Panc1 (cell line): ENCODE measurements at regions not wholly inside any gene's neighbourhood (a gene's known extent, or its start where the extent isn't known, plus 50 kb on each side); places are given as distances from the start of the nearest gene placed in this dataset.

Source experiments
- ATAC-seq: fragments of 200-7000 bp; cut with Tn5 transposase; 2 replicates; pipeline ENCODE4 v1.9.1; 2020; ENCODE audit warnings: mild to moderate bottlenecking, moderate library complexity
- BruUV-seq: library from RNA; stranded (reverse); fragments of 400-500 nt; replicated peaks from 2 replicates; lab custom pipeline; 2021; lab: Mats Ljungman, UMichigan
- CTCF ChIA-PET: fragments of 300-600 bp; sonication (Branson Sonifier 250); formaldehyde crosslinking; loops from one replicate; lab custom pipeline; 2022; ENCODE audit warnings: antibody characterized with exemption; lab: Charles Lee
- POLR2A ChIA-PET: fragments of 300-600 bp; sonication (Branson Sonifier 250); formaldehyde crosslinking; loops from one replicate; lab custom pipeline; 2022; ENCODE audit warnings: antibody characterized with exemption; lab: Charles Lee
- DNase-seq: peaks from one replicate; pipeline ENCODE4 v3.0.0-alpha.2; 2010; ENCODE audit warnings: low read depth, low spot score
- H3K27ac ChIP-seq: 2 replicates; pipeline ENCODE4 v1.5.1; 2011; ENCODE audit warnings: mild to moderate bottlenecking, low read length, inconsistent platforms
- H3K27me3 ChIP-seq: fragments of 200-500 bp; sonication (Bioruptor generic); 2 replicates; pipeline ENCODE4 v1.6.0; 2014; ENCODE audit warnings: low read length, inconsistent platforms; ENCODE audit not compliant: control insufficient read depth, insufficient read depth
- H3K36me3 ChIP-seq: fragments of 200-500 bp; sonication (Bioruptor generic); 2 replicates; pipeline ENCODE4 v1.5.1; 2014; ENCODE audit warnings: inconsistent platforms, mild to moderate bottlenecking, low read length, moderate library complexity; ENCODE audit not compliant: control insufficient read depth, insufficient read depth
- H3K4me1 ChIP-seq: 2 replicates; pipeline ENCODE4 v1.5.1; 2011; ENCODE audit warnings: inconsistent platforms, mild to moderate bottlenecking, low read length, moderate library complexity; ENCODE audit not compliant: control insufficient read depth, insufficient read depth
- H3K4me3 ChIP-seq, 2 experiments: 2 replicates each; pipeline ENCODE4 v1.5.1; 2011 to 2012; ENCODE audit warnings: low read depth in 2 of 2, low read length in 2 of 2, mild to moderate bottlenecking in 2 of 2, inconsistent platforms in 1 of 2, moderate library complexity in 1 of 2
- H3K9me3 ChIP-seq: fragments of 200-500 bp; sonication (Bioruptor generic); 2 replicates; pipeline ENCODE4 v1.5.1; 2014; ENCODE audit warnings: low read depth, mild to moderate bottlenecking, inconsistent platforms, low read length, moderate library complexity; ENCODE audit not compliant: control insufficient read depth, insufficient read depth
- POLR2AphosphoS5 ChIP-seq: IDR thresholded peaks from 2 replicates; pipeline ENCODE4 v1.6.1; 2012; ENCODE audit warnings: mild to moderate bottlenecking, low read depth, low read length, moderate library complexity
- SIN3A ChIP-seq: IDR thresholded peaks from 2 replicates; pipeline ENCODE4 v1.6.1; 2012; ENCODE audit warnings: low read depth, mild to moderate bottlenecking, low read length, moderate library complexity, borderline replicate concordance; ENCODE audit not compliant: insufficient read depth
- TCF7L2 ChIP-seq: IDR thresholded peaks from 2 replicates; pipeline ENCODE4 v1.6.1; 2011; ENCODE audit warnings: mild to moderate bottlenecking, low read depth, low read length, inconsistent platforms
- in situ Hi-C: cut with HindIII; loops from 2 replicates; pipeline ENCODE4 v1.10.0; 2016; ENCODE audit warnings: low sequenced_read_pairs, low pct_unique_long_range_greater_than_20kb
- intact Hi-C: fragments of 100-400 bp; cut with micrococcal nuclease; formaldehyde crosslinking; loops from one replicate; pipeline ENCODE4 v1.10.0; 2022; ENCODE audit not compliant: unreplicated experiment
- TF ChIP-seq, protein P1 (sequence below): fragments of 450-650 bp; IDR thresholded peaks from 2 replicates; pipeline ENCODE4 v1.5.1; 2017; ENCODE audit warnings: mild to moderate bottlenecking
- TF ChIP-seq, protein P2 (sequence below), 2 experiments: IDR thresholded peaks; 2 replicates each; pipeline ENCODE4 v1.6.1; 2011 to 2012; ENCODE audit warnings: low read depth in 2 of 2, control low read depth in 1 of 2, low read length in 1 of 2, mild to moderate bottlenecking in 1 of 2, moderate library complexity in 1 of 2; ENCODE audit not compliant: insufficient read depth in 1 of 2

DNA sequence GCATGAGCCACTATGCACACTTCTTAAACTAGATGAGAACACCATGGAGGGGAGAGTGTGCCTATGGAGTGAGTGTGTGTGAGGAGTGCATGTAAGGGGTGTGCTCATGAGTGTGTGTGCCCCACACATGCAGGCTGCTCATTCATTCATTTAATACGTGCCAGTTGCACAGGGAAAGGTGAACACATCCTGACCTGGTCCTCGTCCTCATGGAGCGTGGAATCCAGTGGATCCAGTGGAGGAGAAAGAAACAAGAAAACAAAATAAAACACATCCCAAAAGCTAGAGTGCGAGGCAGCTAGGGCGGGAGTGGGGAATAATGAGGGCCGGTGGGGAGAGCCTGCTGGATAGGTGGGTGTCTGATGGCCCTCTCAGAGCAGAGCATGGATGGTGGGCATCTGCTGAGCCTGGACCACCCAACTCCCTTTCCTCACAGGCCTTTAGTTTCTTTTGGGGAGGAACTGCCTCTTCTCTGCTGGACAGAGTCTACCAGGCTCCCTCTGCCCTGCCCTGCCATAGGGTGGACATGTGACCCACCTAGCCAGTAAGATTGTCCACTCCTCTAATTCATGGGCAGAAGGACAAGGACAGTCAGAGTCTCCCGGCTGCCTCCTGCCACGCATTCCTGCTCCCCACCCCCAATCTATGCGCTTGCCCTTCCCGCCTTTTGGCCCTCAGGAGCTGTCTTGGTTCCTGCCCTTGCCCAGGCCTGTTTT is 204.3 kb downstream of the RAB11FIP4 start:
- H3K9me3 ChIP-seq = no peaks in the 10 kb centered on the region
- no peak overlapping the region for H3K4me3 ChIP-seq
- in situ Hi-C loops = no loop called here
- no peaks in the 10 kb centered on the region for H3K27me3 ChIP-seq
- no TSS peak for BruUV-seq
- ATAC-seq (peak; percentile 28; the same call in 1 of the 2 replicates), DNase-seq (no peak)
- CTCF ChIA-PET = no interaction called here
- no peaks in the 10 kb centered on the region for H3K36me3 ChIP-seq
- TF ChIP-seq, protein P1, sequence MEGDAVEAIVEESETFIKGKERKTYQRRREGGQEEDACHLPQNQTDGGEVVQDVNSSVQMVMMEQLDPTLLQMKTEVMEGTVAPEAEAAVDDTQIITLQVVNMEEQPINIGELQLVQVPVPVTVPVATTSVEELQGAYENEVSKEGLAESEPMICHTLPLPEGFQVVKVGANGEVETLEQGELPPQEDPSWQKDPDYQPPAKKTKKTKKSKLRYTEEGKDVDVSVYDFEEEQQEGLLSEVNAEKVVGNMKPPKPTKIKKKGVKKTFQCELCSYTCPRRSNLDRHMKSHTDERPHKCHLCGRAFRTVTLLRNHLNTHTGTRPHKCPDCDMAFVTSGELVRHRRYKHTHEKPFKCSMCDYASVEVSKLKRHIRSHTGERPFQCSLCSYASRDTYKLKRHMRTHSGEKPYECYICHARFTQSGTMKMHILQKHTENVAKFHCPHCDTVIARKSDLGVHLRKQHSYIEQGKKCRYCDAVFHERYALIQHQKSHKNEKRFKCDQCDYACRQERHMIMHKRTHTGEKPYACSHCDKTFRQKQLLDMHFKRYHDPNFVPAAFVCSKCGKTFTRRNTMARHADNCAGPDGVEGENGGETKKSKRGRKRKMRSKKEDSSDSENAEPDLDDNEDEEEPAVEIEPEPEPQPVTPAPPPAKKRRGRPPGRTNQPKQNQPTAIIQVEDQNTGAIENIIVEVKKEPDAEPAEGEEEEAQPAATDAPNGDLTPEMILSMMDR = no peak
- no peak for TF ChIP-seq POLR2AphosphoS5
- TF ChIP-seq, protein P2, sequence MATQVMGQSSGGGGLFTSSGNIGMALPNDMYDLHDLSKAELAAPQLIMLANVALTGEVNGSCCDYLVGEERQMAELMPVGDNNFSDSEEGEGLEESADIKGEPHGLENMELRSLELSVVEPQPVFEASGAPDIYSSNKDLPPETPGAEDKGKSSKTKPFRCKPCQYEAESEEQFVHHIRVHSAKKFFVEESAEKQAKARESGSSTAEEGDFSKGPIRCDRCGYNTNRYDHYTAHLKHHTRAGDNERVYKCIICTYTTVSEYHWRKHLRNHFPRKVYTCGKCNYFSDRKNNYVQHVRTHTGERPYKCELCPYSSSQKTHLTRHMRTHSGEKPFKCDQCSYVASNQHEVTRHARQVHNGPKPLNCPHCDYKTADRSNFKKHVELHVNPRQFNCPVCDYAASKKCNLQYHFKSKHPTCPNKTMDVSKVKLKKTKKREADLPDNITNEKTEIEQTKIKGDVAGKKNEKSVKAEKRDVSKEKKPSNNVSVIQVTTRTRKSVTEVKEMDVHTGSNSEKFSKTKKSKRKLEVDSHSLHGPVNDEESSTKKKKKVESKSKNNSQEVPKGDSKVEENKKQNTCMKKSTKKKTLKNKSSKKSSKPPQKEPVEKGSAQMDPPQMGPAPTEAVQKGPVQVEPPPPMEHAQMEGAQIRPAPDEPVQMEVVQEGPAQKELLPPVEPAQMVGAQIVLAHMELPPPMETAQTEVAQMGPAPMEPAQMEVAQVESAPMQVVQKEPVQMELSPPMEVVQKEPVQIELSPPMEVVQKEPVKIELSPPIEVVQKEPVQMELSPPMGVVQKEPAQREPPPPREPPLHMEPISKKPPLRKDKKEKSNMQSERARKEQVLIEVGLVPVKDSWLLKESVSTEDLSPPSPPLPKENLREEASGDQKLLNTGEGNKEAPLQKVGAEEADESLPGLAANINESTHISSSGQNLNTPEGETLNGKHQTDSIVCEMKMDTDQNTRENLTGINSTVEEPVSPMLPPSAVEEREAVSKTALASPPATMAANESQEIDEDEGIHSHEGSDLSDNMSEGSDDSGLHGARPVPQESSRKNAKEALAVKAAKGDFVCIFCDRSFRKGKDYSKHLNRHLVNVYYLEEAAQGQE (IDR thresholded peaks at IDR 0.05; ENCODE audit: insufficient read depth in 1 of 2, low read depth in 2 of 2, low read length in 1 of 2) = peak in 1 of 2 experiments; percentile 33; a peak in 1 of 4 replicates
- peaks cover 69% of the 10 kb centered on the region for H3K4me1 ChIP-seq
- POLR2A ChIA-PET = no interaction called here
- intact Hi-C loops = no loop called here
- peak overlapping the region; percentile 83 for H3K27ac ChIP-seq

DNA sequence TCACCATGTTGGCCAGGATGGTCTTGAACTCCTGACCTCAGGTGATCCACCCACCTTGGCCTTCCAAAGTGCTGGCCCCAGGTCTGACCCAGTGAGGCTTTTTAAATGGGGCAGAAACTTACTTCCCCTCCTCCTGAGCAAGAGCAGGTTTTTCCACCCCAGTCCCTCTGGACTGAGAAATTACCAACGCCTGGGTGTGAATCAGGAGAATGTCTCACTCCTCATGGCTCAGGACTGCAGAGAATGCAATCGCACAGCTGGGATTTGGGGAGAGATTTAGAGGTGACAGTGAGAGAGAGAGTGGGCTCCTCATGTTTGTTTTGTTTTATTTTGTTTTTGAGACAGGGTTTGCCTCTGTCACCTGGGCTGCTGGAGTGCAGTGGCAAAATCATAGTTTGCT is 203.6 kb downstream of the RAB11FIP4 start:
- H3K9me3 ChIP-seq = no peaks in the 10 kb centered on the region
- DNase-seq = no peak
- no TSS peak for BruUV-seq
- H3K27me3 ChIP-seq = no peaks in the 10 kb centered on the region
- H3K4me3 ChIP-seq = no peak overlapping the region
- POLR2A ChIA-PET = no interaction called here
- CTCF ChIA-PET = no interaction called here
- no peak for ATAC-seq
- no peaks in the 10 kb centered on the region for H3K36me3 ChIP-seq
- intact Hi-C loops (no loop called here), in situ Hi-C loops (no loop called here)
- peaks cover 61% of the 10 kb centered on the region for H3K4me1 ChIP-seq
- peak overlapping the region; percentile 83 for H3K27ac ChIP-seq
- TF ChIP-seq TCF7L2 (no peak), SIN3A (no peak), POLR2AphosphoS5 (no peak)
- TF ChIP-seq, protein P1 = no peak
- TF ChIP-seq, protein P2 (IDR thresholded peaks at IDR 0.05; ENCODE audit: insufficient read depth in 1 of 2, low read depth in 2 of 2, low read length in 1 of 2) = no peak
